Brain microvascular endothelial cell (primary cell): ENCODE measurements at regions not wholly inside any gene's neighbourhood (a gene's known extent, or its start where the extent isn't known, plus 50 kb on each side); places are given as distances from the start of the nearest gene placed in this dataset.

ENCODE experiments used
- DNase-seq: peaks from one replicate; pipeline ENCODE4 v3.0.0-alpha.2; 2020
- H3K27ac ChIP-seq: fragments of 250-450 bp; sonication (Bioruptor Pico); 2 replicates; pipeline ENCODE4 v1.5.1; 2020; ENCODE audit warnings: mild to moderate bottlenecking, moderate library complexity
- H3K27me3 ChIP-seq: fragments of 250-450 bp; sonication (Bioruptor Pico); replicated peaks from 2 replicates; pipeline ENCODE4 v1.5.1; 2020; ENCODE audit warnings: mild to moderate bottlenecking
- H3K36me3 ChIP-seq: fragments of 250-450 bp; sonication (Bioruptor Pico); replicated peaks from 2 replicates; pipeline ENCODE4 v1.5.1; 2020; ENCODE audit warnings: mild to moderate bottlenecking
- H3K4me3 ChIP-seq: 2 replicates; pipeline ENCODE4 v1.5.1; 2011; ENCODE audit warnings: low read depth, mild to moderate bottlenecking, control low read depth, low read length, moderate library complexity
- CTCF ChIP-seq: IDR thresholded peaks from 2 replicates; pipeline ENCODE4 v1.5.1; 2011; ENCODE audit warnings: low read depth, mild to moderate bottlenecking, moderate library complexity, low read length, control low read depth, inconsistent platforms; ENCODE audit errors: missing control alignments
- in situ Hi-C: cut with HindIII; loops from 2 replicates; pipeline ENCODE4 v1.10.0; 2017; ENCODE audit warnings: low sequenced_read_pairs, low pct_ligation_motif_present

GRCh38 chr1:2875707-2876561, 74.4 kb upstream of the TTC34 start:
- H3K4me3 ChIP-seq = no peak overlapping the region
- in situ Hi-C loops = no loop called here
- peak; percentile 5 for TF ChIP-seq CTCF
- DNase-seq = no peak
- H3K27ac ChIP-seq = no peak overlapping the region
- no peaks in the 10 kb centered on the region for H3K27me3 ChIP-seq
- H3K36me3 ChIP-seq = no peaks in the 10 kb centered on the region

- in situ Hi-C loops = no loop called here
Observed at GRCh38 chr1:2876846-2877245, 75.4 kb upstream of the TTC34 start.

GRCh38 chr1:2877391-2877790, 75.9 kb upstream of the TTC34 start:
- no peak for DNase-seq
- Histone ChIP-seq H3K27me3 (no peaks in the 10 kb centered on the region), H3K27ac (no peak overlapping the region), H3K36me3 (no peaks in the 10 kb centered on the region), H3K4me3 (no peak overlapping the region)
- in situ Hi-C loops = no loop called here
- TF ChIP-seq CTCF = no peak

More at GRCh38 chr1:2876846-2877245, 75.4 kb upstream of the TTC34 start:
- Histone ChIP-seq H3K27me3 (no peaks in the 10 kb centered on the region), H3K27ac (no peak overlapping the region), H3K4me3 (no peak overlapping the region), H3K36me3 (no peaks in the 10 kb centered on the region)
- DNase-seq = no peak
- no peak for TF ChIP-seq CTCF

- in situ Hi-C loops = no loop called here
- Histone ChIP-seq H3K27me3 (no peaks in the 10 kb centered on the region), H3K36me3 (no peaks in the 10 kb centered on the region), H3K27ac (no peak overlapping the region), H3K4me3 (no peak overlapping the region)
- no peak for TF ChIP-seq CTCF
- DNase-seq = no peak
Observed at GRCh38 chr1:2878591-2878990, 77.1 kb upstream of the TTC34 start.

- no peak overlapping the region for H3K4me3 ChIP-seq
- no peak overlapping the region for H3K27ac ChIP-seq
- DNase-seq = no peak
- no peaks in the 10 kb centered on the region for H3K36me3 ChIP-seq
- no peak for TF ChIP-seq CTCF
- in situ Hi-C loops = no loop called here
- H3K27me3 ChIP-seq = no peaks in the 10 kb centered on the region
Observed at GRCh38 chr1:2879026-2879425, 77.5 kb upstream of the TTC34 start.

GRCh38 chr1:2879591-2879990, 78.1 kb upstream of the TTC34 start:
- Histone ChIP-seq H3K27me3 (no peaks in the 10 kb centered on the region), H3K36me3 (no peaks in the 10 kb centered on the region), H3K4me3 (no peak overlapping the region), H3K27ac (no peak overlapping the region)
- in situ Hi-C loops = no loop called here
- no peak for TF ChIP-seq CTCF
- no peak for DNase-seq
